GM12872 (cell line): ENCODE measurements at regions not wholly inside any gene's neighbourhood (a gene's known extent, or its start where the extent isn't known, plus 50 kb on each side); places are given as distances from the start of the nearest gene placed in this dataset.

Experiments
- TF ChIP-seq, protein P1 (sequence below): IDR thresholded peaks from 3 replicates; pipeline ENCODE4 v1.5.1; 2011; ENCODE audit warnings: low read depth, mild to moderate bottlenecking, low read length, moderate library complexity; ENCODE audit not compliant: insufficient read depth

DNA sequence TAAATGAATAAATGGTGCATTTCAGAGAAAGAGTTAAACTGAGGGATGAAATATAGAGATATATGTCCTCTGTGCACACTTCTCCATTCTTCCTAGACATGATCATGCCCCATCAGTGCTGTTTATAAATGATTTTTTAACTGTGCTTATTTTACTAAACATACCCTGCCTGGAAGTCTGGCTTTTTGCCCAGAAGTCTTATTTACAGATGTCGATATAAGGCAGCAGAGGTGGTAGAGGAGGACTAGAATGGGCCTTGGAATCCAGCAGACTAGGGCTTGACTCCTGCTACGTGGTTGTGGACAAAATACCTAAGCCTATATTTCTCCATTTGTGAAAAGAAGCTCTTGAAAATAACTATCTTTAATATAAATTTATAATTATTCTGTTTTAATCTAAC, 355.5 kb downstream of the RAD51AP2 start:
- TF ChIP-seq, protein P1, sequence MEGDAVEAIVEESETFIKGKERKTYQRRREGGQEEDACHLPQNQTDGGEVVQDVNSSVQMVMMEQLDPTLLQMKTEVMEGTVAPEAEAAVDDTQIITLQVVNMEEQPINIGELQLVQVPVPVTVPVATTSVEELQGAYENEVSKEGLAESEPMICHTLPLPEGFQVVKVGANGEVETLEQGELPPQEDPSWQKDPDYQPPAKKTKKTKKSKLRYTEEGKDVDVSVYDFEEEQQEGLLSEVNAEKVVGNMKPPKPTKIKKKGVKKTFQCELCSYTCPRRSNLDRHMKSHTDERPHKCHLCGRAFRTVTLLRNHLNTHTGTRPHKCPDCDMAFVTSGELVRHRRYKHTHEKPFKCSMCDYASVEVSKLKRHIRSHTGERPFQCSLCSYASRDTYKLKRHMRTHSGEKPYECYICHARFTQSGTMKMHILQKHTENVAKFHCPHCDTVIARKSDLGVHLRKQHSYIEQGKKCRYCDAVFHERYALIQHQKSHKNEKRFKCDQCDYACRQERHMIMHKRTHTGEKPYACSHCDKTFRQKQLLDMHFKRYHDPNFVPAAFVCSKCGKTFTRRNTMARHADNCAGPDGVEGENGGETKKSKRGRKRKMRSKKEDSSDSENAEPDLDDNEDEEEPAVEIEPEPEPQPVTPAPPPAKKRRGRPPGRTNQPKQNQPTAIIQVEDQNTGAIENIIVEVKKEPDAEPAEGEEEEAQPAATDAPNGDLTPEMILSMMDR, result no peak

DNA sequence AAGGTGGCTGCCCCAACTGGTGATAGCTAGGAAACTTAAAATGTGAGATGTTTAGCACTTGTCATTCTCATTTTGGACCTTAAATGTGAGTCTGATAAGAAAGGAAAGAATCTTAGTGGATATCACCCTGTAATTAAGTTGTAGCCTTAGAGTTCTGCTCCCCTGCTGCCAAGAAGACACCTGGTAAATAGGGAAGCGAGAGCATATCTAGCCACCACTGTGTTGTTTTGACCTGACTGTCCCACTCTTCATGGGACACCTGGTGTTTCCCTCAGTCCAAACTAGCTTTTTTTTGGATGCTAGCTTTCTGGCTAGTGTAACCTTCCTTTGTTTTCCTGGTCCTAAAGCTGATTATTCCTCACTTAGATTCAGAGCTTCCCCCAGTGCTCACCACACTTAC, 357.6 kb downstream of the RAD51AP2 start:
- TF ChIP-seq, protein P1, result no peak

DNA sequence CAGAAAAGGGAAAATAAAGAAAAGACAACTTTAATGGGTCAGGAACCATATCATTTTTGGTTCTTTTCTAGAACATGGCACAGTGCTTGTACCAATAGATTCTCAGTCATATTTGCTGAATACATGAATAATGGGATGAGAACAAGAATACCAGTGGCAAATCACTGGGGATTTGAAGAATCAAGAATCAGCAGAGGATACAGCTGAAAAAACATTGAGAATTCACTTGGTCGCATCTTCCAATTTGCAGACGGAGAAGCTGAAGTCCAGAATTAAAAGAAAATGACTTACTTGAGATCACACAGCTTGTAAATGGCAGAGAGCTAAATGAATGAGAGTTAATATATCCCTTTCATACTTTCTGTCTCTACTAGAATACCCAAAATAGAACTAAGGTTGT, 362.2 kb downstream of the RAD51AP2 start:
- TF ChIP-seq, protein P1, result no peak

DNA sequence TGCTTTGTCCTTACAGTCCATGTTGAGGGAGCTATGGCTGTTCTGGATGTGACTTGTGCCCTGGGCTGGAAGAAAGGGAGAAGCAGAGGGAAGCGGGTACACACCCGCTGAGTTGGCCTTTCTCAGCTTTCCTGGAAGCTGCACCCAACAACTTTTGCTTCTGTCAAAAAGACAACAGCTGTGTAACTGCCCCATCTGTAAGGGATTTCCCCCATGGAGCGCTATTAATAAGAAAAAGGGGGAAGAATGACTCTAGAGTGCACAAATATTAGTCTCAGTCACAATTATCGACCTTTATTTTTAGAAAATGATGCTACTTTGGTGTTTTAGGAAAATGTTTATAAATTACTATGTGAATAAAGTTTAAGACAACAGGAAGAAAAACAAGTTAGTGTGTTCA, 368.3 kb downstream of the RAD51AP2 start:
- TF ChIP-seq, protein P1, result no peak

DNA sequence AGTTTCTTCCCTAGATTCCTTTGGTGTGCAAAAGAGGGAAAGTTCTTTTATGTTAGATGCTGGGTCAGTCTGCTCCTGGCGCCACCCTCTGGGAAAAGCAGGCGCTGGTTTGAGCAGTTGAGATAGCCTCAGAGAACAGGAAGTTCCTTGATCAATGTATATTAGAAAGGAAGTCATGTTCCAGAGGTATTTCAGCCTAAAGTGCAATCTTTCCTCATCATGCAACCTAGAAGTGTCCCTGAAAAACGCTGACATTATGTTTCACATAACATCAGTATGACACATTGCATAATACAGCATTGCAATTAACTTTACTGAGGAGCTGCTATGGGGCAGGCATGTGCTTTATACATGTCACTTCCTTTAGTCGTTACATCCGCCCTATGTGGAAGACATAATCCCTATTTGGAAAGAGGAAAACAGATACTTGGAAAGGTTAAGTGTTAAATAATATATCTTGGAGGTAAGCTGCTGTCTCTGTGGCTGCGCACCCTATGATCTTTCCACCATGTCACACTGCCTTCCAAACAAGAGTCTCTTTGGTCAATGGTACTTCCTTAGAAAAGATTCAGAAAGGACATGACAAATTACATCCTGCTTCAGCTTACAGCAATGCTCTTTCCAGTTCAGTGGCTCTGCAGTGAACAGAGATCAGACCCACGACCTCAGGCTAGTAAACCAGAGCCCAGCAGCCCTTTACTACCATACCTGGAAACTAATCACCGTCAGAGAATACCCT, 369.7 kb downstream of the RAD51AP2 start:
- TF ChIP-seq, protein P1, result 0 out of 3 replicates have a peak, but pooled peaks have one; percentile 37

DNA sequence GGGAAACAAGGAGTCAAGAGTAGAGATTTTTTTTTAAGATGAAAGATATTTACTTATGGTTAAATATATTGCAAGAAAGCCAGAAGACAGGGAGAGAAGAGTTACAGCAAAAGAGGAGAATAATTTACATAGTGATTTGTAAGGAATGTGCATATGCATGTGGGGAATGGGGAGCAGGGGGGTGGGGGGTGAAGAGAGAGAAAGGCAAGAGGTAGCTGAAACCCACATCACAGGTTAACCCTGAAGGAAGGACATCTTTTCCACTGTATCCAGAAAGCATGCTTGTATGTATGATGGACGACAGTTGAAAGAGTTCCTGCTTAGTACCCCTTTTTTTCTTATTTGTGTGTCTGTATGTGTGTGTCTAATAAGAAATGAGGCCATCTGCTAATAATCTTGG, 371.9 kb downstream of the RAD51AP2 start:
- TF ChIP-seq, protein P1, result no peak

DNA sequence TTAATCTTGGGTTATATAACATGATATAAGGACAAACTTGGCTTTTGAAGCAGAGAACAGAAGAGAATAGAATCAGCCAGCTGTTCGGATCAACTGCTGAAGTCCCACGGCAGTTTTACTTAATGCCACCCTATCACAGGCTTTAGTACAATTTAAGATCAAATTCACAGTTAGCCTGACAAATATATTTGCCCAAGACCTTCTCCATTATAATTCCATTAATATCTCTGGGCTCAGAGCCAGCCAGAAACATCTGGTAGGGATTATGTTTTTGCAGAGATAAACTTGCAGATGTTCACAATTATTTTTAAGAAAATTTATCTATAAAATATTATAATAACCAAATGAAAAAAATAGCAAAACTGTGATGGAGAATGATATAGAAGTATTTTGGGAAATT, 381.4 kb downstream of the RAD51AP2 start:
- TF ChIP-seq, protein P1, result no peak
